ENCODE measurements at regions not wholly inside any gene's neighbourhood (a gene's known extent, or its start where the extent isn't known, plus 50 kb on each side); places are given as distances from the start of the nearest gene placed in this dataset.

DNA sequence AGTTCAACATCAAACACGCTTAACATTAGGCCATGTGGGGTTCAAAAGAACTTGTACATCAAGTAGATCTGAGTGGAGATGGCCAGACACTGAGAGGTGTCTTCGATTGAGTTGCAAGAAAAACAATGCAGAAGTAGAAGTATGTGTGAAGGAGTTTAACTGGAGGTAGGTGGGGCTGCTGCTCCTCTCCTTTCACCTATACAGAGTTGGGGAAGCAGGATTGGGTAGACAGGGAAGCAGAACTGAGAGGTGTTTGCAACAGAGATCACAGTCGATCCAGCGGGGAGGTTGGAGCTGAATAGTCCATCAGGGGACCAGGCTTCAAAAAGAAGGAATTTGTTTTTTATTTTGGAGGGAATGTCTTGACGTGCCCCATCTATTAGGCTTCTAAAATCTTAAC lies 61.7 kb upstream of the SLC27A6 start:
- CTCF ChIA-PET, result no interaction called here
- no peak overlapping the region for H2AFZ ChIP-seq (ENCODE audit: low read depth, low read length)
- H3K79me2 ChIP-seq (ENCODE audit: control insufficient read depth, insufficient read depth, low read length), result no peaks in the 10 kb centered on the region
- H3K9ac ChIP-seq (replicated peaks; ENCODE audit: extremely low read depth, insufficient read depth, low read length), result no peak overlapping the region
- H3K9me3 ChIP-seq (replicated peaks; ENCODE audit: control insufficient read depth, insufficient read depth, low read length), result no peaks in the 10 kb centered on the region
- H3K9me1 ChIP-seq (replicated peaks; ENCODE audit: control insufficient read depth, extremely low read depth, insufficient read depth, low read length), result no peaks in the 10 kb centered on the region
- H3K36me3 ChIP-seq (ENCODE audit: control insufficient read depth in 2 of 2, extremely low read depth in 1 of 2, insufficient read depth in 2 of 2, low read length in 2 of 2), result no peaks in the 10 kb centered on the region
- no peak overlapping the region for H3K27ac ChIP-seq (ENCODE audit: insufficient read depth, low read depth, low read length)
- no peak for TF ChIP-seq MYC (IDR thresholded peaks at IDR 0.05; ENCODE audit: low read depth, low read length)
- no peak for TF ChIP-seq EZH2 (IDR thresholded peaks at IDR 0.05; ENCODE audit: borderline replicate concordance, low read depth, low read length, severe bottlenecking)
- no peak for TF ChIP-seq POLR2AphosphoS5 (IDR thresholded peaks at IDR 0.05; ENCODE audit: insufficient read depth, low read depth, low read length)
- TF ChIP-seq JUN (IDR thresholded peaks at IDR 0.05; ENCODE audit: borderline replicate concordance, insufficient read depth, insufficient read length, low read depth), result no peak
- TF ChIP-seq, protein P1, sequence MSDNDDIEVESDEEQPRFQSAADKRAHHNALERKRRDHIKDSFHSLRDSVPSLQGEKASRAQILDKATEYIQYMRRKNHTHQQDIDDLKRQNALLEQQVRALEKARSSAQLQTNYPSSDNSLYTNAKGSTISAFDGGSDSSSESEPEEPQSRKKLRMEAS (IDR thresholded peaks at IDR 0.05; ENCODE audit: insufficient read depth, insufficient read length), result no peak
- no peak for TF ChIP-seq FOS (IDR thresholded peaks at IDR 0.05; ENCODE audit: borderline replicate concordance, insufficient read depth, low read length)
- TF ChIP-seq POLR2A (IDR thresholded peaks at IDR 0.05; ENCODE audit: low read depth, low read length), result no peak
- dilution Hi-C loops (cut with MboI; ENCODE audit: extremely low pct_ligation_motif_present, low sequenced_read_pairs), result no loop called here
- H4K20me1 ChIP-seq (replicated peaks; ENCODE audit: control insufficient read depth, extremely low read depth, insufficient read depth, low read length), result no peaks in the 10 kb centered on the region
- H3K4me2 ChIP-seq (ENCODE audit: insufficient read depth, low read length), result no peak overlapping the region
- BruUV-seq (replicated peaks), result no TSS peak
- POLR2A ChIA-PET, result no interaction called here
- DNase-seq (ENCODE audit: low read depth, low spot score), result no peak
- H3K4me3 ChIP-seq (replicated peaks in 1 of 3; ENCODE audit: insufficient read depth in 1 of 3, low read depth in 1 of 3, low read length in 3 of 3), result no peak overlapping the region
- H3K27me3 ChIP-seq (ENCODE audit: control insufficient read depth in 2 of 2, insufficient read depth in 2 of 2, low read length in 2 of 2), result no peaks in the 10 kb centered on the region
- H3K4me1 ChIP-seq (ENCODE audit: control insufficient read depth, extremely low read depth, insufficient read depth, low read length), result no peaks in the 10 kb centered on the region
- no peak for FAIRE-seq
- intact Hi-C loops (cut with micrococcal nuclease), result no loop called here

DNA sequence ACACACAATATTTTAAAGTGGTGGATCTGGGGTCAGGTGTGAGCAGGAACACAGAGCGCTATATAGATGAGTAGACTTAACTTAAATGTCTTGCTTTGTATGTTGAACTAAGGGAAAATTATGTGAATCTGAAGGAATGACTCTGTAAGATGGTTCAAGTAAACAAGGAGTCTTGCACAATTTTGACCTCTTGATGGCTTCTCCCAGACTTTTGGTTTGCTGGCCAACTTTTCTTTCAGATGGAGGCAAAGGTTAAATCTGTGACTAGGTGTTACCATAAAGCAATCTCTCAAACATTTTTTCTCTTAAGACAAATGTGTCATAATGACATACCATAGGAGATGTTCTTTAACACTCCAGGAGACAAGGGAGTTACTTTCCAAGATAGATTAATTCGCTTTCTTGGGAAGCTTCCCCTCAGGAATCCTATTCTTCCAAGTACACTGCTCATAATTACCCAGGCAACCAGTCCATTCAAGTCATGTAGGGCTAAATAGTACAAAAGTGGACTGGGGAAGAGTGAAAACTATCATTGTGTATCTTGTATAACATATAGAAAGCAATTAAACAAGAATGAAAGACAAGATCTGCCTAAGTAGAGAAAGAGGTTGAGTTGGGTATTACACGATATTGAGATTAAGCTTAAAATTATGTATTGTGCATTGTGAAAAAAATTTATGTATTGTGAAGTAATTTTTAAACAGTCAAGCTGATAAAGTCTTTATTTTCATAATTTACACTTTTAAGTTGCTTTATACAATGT lies 60.3 kb upstream of the SLC27A6 start:
- DNase-seq (ENCODE audit: low read depth, low spot score) (no peak), FAIRE-seq (no peak)
- no peaks in the 10 kb centered on the region for H3K27me3 ChIP-seq (ENCODE audit: control insufficient read depth in 2 of 2, insufficient read depth in 2 of 2, low read length in 2 of 2)
- no peaks in the 10 kb centered on the region for H3K4me1 ChIP-seq (ENCODE audit: control insufficient read depth, extremely low read depth, insufficient read depth, low read length)
- H3K79me2 ChIP-seq (ENCODE audit: control insufficient read depth, insufficient read depth, low read length), result no peaks in the 10 kb centered on the region
- H2AFZ ChIP-seq (ENCODE audit: low read depth, low read length), result no peak overlapping the region
- H3K36me3 ChIP-seq (ENCODE audit: control insufficient read depth in 2 of 2, extremely low read depth in 1 of 2, insufficient read depth in 2 of 2, low read length in 2 of 2), result no peaks in the 10 kb centered on the region
- no peak overlapping the region for H3K4me2 ChIP-seq (ENCODE audit: insufficient read depth, low read length)
- ChIA-PET POLR2A (no interaction called here), CTCF (interaction anchor here (0.6 to 3.3 kb wide), 27 partner anchors 9 to 949 kb away, joined by 3 to 73 read pairs (median 7); partner anchors contain the start of gene ISOC1)
- TF ChIP-seq, protein P2, sequence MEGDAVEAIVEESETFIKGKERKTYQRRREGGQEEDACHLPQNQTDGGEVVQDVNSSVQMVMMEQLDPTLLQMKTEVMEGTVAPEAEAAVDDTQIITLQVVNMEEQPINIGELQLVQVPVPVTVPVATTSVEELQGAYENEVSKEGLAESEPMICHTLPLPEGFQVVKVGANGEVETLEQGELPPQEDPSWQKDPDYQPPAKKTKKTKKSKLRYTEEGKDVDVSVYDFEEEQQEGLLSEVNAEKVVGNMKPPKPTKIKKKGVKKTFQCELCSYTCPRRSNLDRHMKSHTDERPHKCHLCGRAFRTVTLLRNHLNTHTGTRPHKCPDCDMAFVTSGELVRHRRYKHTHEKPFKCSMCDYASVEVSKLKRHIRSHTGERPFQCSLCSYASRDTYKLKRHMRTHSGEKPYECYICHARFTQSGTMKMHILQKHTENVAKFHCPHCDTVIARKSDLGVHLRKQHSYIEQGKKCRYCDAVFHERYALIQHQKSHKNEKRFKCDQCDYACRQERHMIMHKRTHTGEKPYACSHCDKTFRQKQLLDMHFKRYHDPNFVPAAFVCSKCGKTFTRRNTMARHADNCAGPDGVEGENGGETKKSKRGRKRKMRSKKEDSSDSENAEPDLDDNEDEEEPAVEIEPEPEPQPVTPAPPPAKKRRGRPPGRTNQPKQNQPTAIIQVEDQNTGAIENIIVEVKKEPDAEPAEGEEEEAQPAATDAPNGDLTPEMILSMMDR (IDR thresholded peaks at IDR 0.05; ENCODE audit: extremely low read depth in 1 of 2, insufficient read depth in 1 of 2, low read depth in 1 of 2, low read length in 2 of 2), result no peak
- no peaks in the 10 kb centered on the region for H3K9me1 ChIP-seq (replicated peaks; ENCODE audit: control insufficient read depth, extremely low read depth, insufficient read depth, low read length)
- H3K4me3 ChIP-seq (replicated peaks in 1 of 3; ENCODE audit: insufficient read depth in 1 of 3, low read depth in 1 of 3, low read length in 3 of 3), result no peak overlapping the region
- no peaks in the 10 kb centered on the region for H4K20me1 ChIP-seq (replicated peaks; ENCODE audit: control insufficient read depth, extremely low read depth, insufficient read depth, low read length)
- no peak overlapping the region for H3K27ac ChIP-seq (ENCODE audit: insufficient read depth, low read depth, low read length)
- intact Hi-C loops (cut with micrococcal nuclease), result loop anchor here (1.0 to 5.0 kb wide), 8 partner anchors 190 to 863 kb away; partner anchors contain the start of genes ADAMTS19 and ISOC1
- no peak overlapping the region for H3K9ac ChIP-seq (replicated peaks; ENCODE audit: extremely low read depth, insufficient read depth, low read length)
- dilution Hi-C loops (cut with MboI; ENCODE audit: extremely low pct_ligation_motif_present, low sequenced_read_pairs), result no loop called here
- no peaks in the 10 kb centered on the region for H3K9me3 ChIP-seq (replicated peaks; ENCODE audit: control insufficient read depth, insufficient read depth, low read length)
- BruUV-seq (replicated peaks), result no TSS peak

All from endothelial cell of umbilical vein (primary cell).